Chondrocyte (in vitro differentiated cells): ENCODE measurements at regions not wholly inside any gene's neighbourhood (a gene's known extent, or its start where the extent isn't known, plus 50 kb on each side); places are given as distances from the start of the nearest gene placed in this dataset.

Experiments used
- DNase-seq: peaks from one replicate; pipeline ENCODE4 v3.0.0; 2021; ENCODE audit warnings: mixed read lengths, low spot score
- H3K27ac Mint-ChIP-seq: one replicate; pipeline ENCODE4 v1.8.0; 2021; ENCODE audit warnings: mild to moderate bottlenecking, moderate library complexity, mixed read lengths; ENCODE audit not compliant: unreplicated experiment
- H3K27me3 Mint-ChIP-seq: 2 replicates; pipeline ENCODE4 v1.8.0; 2021; ENCODE audit warnings: low read depth, mixed read lengths
- H3K36me3 Mint-ChIP-seq: 2 replicates; pipeline ENCODE4 v1.8.0; 2021; ENCODE audit warnings: low read depth, mixed read lengths
- H3K4me1 Mint-ChIP-seq: 2 replicates; pipeline ENCODE4 v1.8.0; 2021; ENCODE audit warnings: low read depth, mild to moderate bottlenecking, mixed read lengths
- H3K4me3 Mint-ChIP-seq: one replicate; pipeline ENCODE4 v1.8.0; 2021; ENCODE audit warnings: mild to moderate bottlenecking, moderate library complexity, mixed read lengths; ENCODE audit not compliant: unreplicated experiment
- H3K9me3 Mint-ChIP-seq: 2 replicates; pipeline ENCODE4 v1.8.0; 2021; ENCODE audit warnings: low read depth, mixed read lengths
- CTCF ChIP-seq: fragments of 200-600 bp; sonication (generic); IDR thresholded peaks from 2 replicates; pipeline ENCODE4 v1.5.0; 2021; ENCODE audit warnings: antibody characterized with exemption, mild to moderate bottlenecking, moderate library complexity

- no peak for DNase-seq
- no peak for TF ChIP-seq CTCF
- Mint-ChIP-seq H3K4me1 (no peaks in the 10 kb centered on the region), H3K9me3 (peaks cover 3% of the 10 kb centered on the region), H3K4me3 (no peak overlapping the region), H3K27me3 (no peaks in the 10 kb centered on the region), H3K27ac (no peak overlapping the region), H3K36me3 (no peaks in the 10 kb centered on the region)
These were observed 687.0 kb upstream of the ADGRL4 start for GRCh38 chr1:79693441-79694114.

DNA sequence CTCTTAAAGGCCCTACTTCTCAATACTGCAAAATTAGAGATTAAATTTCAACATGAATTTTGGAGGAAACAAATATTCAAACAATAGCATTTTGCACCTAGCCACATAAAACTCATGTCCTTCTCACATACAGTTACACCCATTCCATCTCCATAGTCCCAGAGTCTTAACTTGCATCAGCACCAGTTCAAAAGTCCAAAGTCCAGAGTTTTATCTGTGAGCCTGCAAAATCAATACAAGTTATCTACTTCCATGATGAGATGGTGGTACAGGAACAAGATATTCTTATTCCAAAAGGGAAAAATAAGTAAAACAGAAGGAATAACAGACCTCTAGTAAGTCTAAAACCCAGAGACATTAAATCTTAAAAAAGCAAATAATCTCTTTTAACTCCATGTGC lies 686.0 kb upstream of the ADGRL4 start:
- no peaks in the 10 kb centered on the region for H3K36me3 Mint-ChIP-seq
- DNase-seq: no peak
- no peak for TF ChIP-seq CTCF
- H3K4me1 Mint-ChIP-seq: no peaks in the 10 kb centered on the region
- H3K27ac Mint-ChIP-seq: no peak overlapping the region
- H3K9me3 Mint-ChIP-seq: peaks cover 3% of the 10 kb centered on the region
- no peaks in the 10 kb centered on the region for H3K27me3 Mint-ChIP-seq
- H3K4me3 Mint-ChIP-seq: no peak overlapping the region

GRCh38 chr1:79688932-79689331 lies 682.4 kb upstream of the ADGRL4 start:
- Mint-ChIP-seq H3K36me3 (no peaks in the 10 kb centered on the region), H3K4me3 (no peak overlapping the region), H3K27me3 (no peaks in the 10 kb centered on the region), H3K4me1 (no peaks in the 10 kb centered on the region), H3K27ac (no peak overlapping the region), H3K9me3 (peaks cover 13% of the 10 kb centered on the region)
- no peak for DNase-seq
- no peak for TF ChIP-seq CTCF

DNA sequence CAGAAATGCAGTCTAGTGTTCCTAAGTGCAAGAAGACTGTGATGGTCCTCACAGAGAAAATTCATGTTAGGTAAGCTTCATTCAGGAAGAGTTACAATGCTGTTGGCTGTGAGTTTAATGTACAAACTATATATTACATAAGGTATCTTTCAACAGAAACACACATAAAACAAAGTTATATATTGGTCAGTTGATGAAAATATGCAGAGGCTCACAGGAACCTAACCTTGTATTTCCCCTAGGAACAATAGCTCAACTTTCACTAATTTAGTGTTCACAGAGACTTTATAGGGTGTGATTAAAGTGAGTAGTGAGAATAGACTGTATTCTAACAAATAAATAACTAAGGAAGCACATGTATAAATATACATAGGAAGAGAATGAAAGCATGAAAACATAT lies 676.9 kb upstream of the ADGRL4 start:
- no peaks in the 10 kb centered on the region for H3K27me3 Mint-ChIP-seq
- no peak for DNase-seq
- H3K36me3 Mint-ChIP-seq: no peaks in the 10 kb centered on the region
- no peak for TF ChIP-seq CTCF
- H3K9me3 Mint-ChIP-seq: peaks cover 23% of the 10 kb centered on the region
- no peaks in the 10 kb centered on the region for H3K4me1 Mint-ChIP-seq
- H3K4me3 Mint-ChIP-seq: no peak overlapping the region
- H3K27ac Mint-ChIP-seq: no peak overlapping the region

DNA sequence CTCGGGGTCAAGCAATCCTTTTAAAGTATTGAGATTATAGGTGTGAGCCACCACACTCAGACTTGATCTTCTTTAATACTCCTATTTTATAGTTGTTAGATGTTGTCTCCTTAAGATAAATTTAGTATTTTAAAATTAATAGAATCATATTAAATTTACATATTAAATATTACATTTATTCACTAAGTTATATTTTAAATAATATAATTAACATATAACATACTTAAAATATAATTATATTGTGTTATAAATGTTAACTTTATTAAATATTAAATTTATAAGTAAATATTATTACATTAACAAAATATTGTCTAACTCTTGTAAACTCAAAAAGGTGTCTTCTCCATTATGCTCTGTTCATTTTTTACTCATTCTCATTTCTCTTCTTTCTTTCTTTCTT lies 675.9 kb upstream of the ADGRL4 start:
- Mint-ChIP-seq H3K9me3 (peaks cover 23% of the 10 kb centered on the region), H3K4me1 (no peaks in the 10 kb centered on the region), H3K27me3 (no peaks in the 10 kb centered on the region), H3K36me3 (no peaks in the 10 kb centered on the region), H3K4me3 (no peak overlapping the region), H3K27ac (no peak overlapping the region)
- TF ChIP-seq CTCF: no peak
- DNase-seq: no peak
